Body of pancreas (tissue), 4 donors: ENCODE measurements at regions not wholly inside any gene's neighbourhood (a gene's known extent, or its start where the extent isn't known, plus 50 kb on each side); places are given as distances from the start of the nearest gene placed in this dataset.

ENCODE experiments used
- ATAC-seq: fragments of 150-250 bp; one replicate; pipeline ENCODE4 v1.9.1; 2016
- DNase-seq, 4 donors: peaks; one replicate each; pipeline ENCODE4 v3.0.0-alpha.2; 2019
- H3K27ac ChIP-seq, 4 donors: fragments of 200-600 bp; sonication (generic); 1 replicate in 3 of 4; 2 replicates in 1 of 4; pipeline versions ENCODE4 v1.5.1 to v1.6.1; 2016 to 2019; ENCODE audit warnings: mild to moderate bottlenecking in 1 of 4, mixed read lengths in 1 of 4, moderate library complexity in 1 of 4
- H3K27me3 ChIP-seq, 2 donors: fragments of 200-600 bp; sonication (generic); one replicate each; pipeline ENCODE4 v1.6.0; 2016; ENCODE audit warnings: mild to moderate bottlenecking in 1 of 2
- H3K36me3 ChIP-seq, 2 donors: fragments of 200-600 bp; sonication (generic); replicated peaks in 1 of 2; 2 replicates each; pipeline ENCODE4 v1.5.1; 2016; ENCODE audit warnings: low read depth in 2 of 2; ENCODE audit not compliant: insufficient read depth in 1 of 2
- H3K4me1 ChIP-seq: fragments of 200-600 bp; sonication (generic); one replicate; pipeline ENCODE4 v1.6.0; 2016
- H3K4me3 ChIP-seq, 2 donors: fragments of 200-600 bp; sonication (generic); 1 replicate in 1 of 2; 2 replicates in 1 of 2; pipeline ENCODE4 v1.5.1; 2016 to 2019
- H3K9me3 ChIP-seq, 3 donors: fragments of 200-600 bp; sonication (generic); 1 replicate in 2 of 3; 2 replicates in 1 of 3; pipeline ENCODE4 v1.5.1; 2016
- CTCF ChIP-seq, 7 experiments: fragments of 450-650 bp in 4 of 7; fragments of 200-600 bp in 3 of 7; sonication (generic) in 3 of 7; IDR thresholded peaks; one replicate each; pipeline ENCODE4 v1.5.1; 2016 to 2019; ENCODE audit warnings: antibody characterized with exemption in 7 of 7
- POLR2A ChIP-seq, 3 donors: fragments of 450-650 bp; IDR thresholded peaks; one replicate each; pipeline ENCODE4 v1.6.1; 2016; ENCODE audit warnings: antibody characterized with exemption in 3 of 3, mild to moderate bottlenecking in 2 of 3
- WGBS, 2 donors: methylation state at CpG; one replicate each; pipeline ENCODE4 v1.1.5; 2017; 5-methylcytosine and 5-hydroxymethylcytosine counted together
- intact Hi-C: fragments of 100-400 bp; cut with DNase I; formaldehyde crosslinking; loops from one replicate; pipeline ENCODE4 v1.15.1; 2023

- intact Hi-C loops, result no loop called here
- 67 to 79% methylated on average over 2 of the region's 2 CpGs for WGBS, 2 donors
- no peak overlapping the region for H3K27ac ChIP-seq
These were observed 87.8 kb downstream of the SMIM20 start for GRCh38 chr4:26001816-26002215.

DNA sequence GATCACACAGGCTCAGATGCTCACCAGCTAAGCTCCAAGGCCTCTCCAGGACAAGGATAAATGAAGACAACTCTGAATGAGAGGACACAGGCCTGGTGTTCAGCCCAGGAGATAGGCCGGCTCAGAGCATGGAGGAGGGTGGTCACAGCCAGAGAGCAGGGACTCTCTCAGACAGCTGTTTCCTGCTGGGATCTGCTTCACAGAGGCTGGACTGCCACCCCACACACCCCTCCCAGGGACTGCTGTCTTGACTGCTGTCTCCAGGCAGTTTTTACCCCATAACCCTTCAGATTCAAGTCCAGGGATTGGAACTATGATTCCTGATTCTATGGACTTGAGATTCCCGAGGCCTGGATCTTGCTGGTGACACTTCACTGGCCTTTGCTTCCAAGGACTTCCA, 89.0 kb downstream of the SMIM20 start:
- H3K27me3 ChIP-seq, result no peaks in the 10 kb centered on the region
- no peak for ATAC-seq
- H3K27ac ChIP-seq, result no peak overlapping the region
- H3K36me3 ChIP-seq, result no peaks in the 10 kb centered on the region
- no peaks in the 10 kb centered on the region for H3K4me1 ChIP-seq
- H3K4me3 ChIP-seq, result no peak overlapping the region
- TF ChIP-seq CTCF (IDR thresholded peaks at IDR 0.05) (no peak), POLR2A (IDR thresholded peaks at IDR 0.05) (no peak)
- WGBS, 2 donors, result 91 to 95% methylated on average over 2 of the region's 2 CpGs
- intact Hi-C loops, result no loop called here
- H3K9me3 ChIP-seq, result no peaks in the 10 kb centered on the region
- DNase-seq, result no peak

More at GRCh38 chr4:26001816-26002215, 87.8 kb downstream of the SMIM20 start:
- no peaks in the 10 kb centered on the region for H3K27me3 ChIP-seq
- no peaks in the 10 kb centered on the region for H3K9me3 ChIP-seq
- ATAC-seq (no peak), DNase-seq (no peak)
- H3K36me3 ChIP-seq, result no peaks in the 10 kb centered on the region
- TF ChIP-seq POLR2A (IDR thresholded peaks at IDR 0.05), result no peak
- TF ChIP-seq CTCF (IDR thresholded peaks at IDR 0.05), result no peak
- H3K4me3 ChIP-seq, result no peak overlapping the region
- H3K4me1 ChIP-seq, result no peaks in the 10 kb centered on the region

DNA sequence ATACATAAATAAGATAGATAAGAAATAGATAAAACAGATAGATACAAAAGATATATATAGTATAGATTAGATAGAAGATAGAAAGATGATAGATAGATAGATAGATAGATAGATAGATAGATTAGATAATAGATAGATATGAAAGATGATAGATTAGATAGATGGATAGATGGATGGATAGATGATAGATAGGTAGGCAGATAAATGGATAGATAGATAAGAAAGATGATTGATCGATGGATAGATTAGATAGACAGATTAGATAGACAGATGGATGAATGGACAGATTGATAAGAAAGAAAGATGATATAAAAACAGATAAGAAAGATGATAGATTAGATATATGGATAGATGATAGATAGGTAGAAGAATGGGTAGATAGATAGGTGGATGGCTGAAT, 90.3 kb downstream of the SMIM20 start:
- no peaks in the 10 kb centered on the region for H3K4me1 ChIP-seq
- DNase-seq (no peak), ATAC-seq (no peak)
- H3K36me3 ChIP-seq, result no peaks in the 10 kb centered on the region
- no peaks in the 10 kb centered on the region for H3K27me3 ChIP-seq
- WGBS, 2 donors, result 59 to 70% methylated on average over 1 of the region's 1 CpG
- no peak overlapping the region for H3K4me3 ChIP-seq
- intact Hi-C loops, result no loop called here
- H3K27ac ChIP-seq, result no peak overlapping the region
- H3K9me3 ChIP-seq, result no peaks in the 10 kb centered on the region
- no peak for TF ChIP-seq CTCF (IDR thresholded peaks at IDR 0.05)
- no peak for TF ChIP-seq POLR2A (IDR thresholded peaks at IDR 0.05)

- WGBS, 2 donors, result 58 to 68% methylated on average over 4 of the region's 4 CpGs
- no peaks in the 10 kb centered on the region for H3K36me3 ChIP-seq
- ATAC-seq (no peak), DNase-seq (no peak)
- TF ChIP-seq CTCF (IDR thresholded peaks at IDR 0.05), result no peak
- no peak for TF ChIP-seq POLR2A (IDR thresholded peaks at IDR 0.05)
- intact Hi-C loops, result no loop called here
- H3K4me1 ChIP-seq, result no peaks in the 10 kb centered on the region
- no peak overlapping the region for H3K27ac ChIP-seq
- no peaks in the 10 kb centered on the region for H3K27me3 ChIP-seq
- no peak overlapping the region for H3K4me3 ChIP-seq
- H3K9me3 ChIP-seq, result no peaks in the 10 kb centered on the region
These were observed 91.7 kb downstream of the SMIM20 start for GRCh38 chr4:26005764-26006163.

DNA sequence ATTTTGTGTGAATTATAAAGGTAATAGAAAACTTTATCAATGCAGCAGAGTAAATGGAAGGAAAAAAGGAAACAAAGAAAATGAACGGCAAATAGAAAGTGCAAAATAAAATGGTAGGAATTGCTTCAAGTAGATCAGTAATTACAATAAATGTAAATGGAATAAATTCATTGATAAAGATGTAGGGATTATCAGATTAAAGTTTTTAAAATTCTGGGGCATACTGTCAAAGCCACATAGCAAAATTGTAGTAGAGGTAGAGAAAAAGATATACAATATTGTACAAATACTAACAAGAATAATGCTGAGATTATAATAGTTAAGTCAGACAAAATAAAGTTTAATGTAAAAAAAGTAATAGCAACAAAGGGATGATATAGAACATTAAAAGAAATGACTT, 94.7 kb downstream of the SMIM20 start:
- TF ChIP-seq CTCF (IDR thresholded peaks at IDR 0.05) (no peak), POLR2A (IDR thresholded peaks at IDR 0.05) (no peak)
- Histone ChIP-seq H3K27ac (no peak overlapping the region), H3K27me3 (no peaks in the 10 kb centered on the region), H3K36me3 (no peaks in the 10 kb centered on the region), H3K4me3 (no peak overlapping the region), H3K4me1 (no peaks in the 10 kb centered on the region), H3K9me3 (no peaks in the 10 kb centered on the region)
- WGBS, 2 donors, result 0 to 2% methylated on average over 1 of the region's 1 CpG
- ATAC-seq (no peak), DNase-seq (no peak)
- intact Hi-C loops, result no loop called here
